GM21390 (cell line): ENCODE measurements at regions not wholly inside any gene's neighbourhood (a gene's known extent, or its start where the extent isn't known, plus 50 kb on each side); places are given as distances from the start of the nearest gene placed in this dataset.
"Not testable (repeated sequence)": the region's sequence is repeated elsewhere in the genome, so short reads cannot be mapped to it uniquely, and the experiment has no call there.

ENCODE experiments used
- ATAC-seq: cut with Tn5 transposase; IDR thresholded peaks from one replicate; pipeline ENCODE4 v1.9.1; 2021; ENCODE audit not compliant: unreplicated experiment

GRCh38 chr16:85518398-85519049, 94.6 kb upstream of the GSE1 start:
- no peak for ATAC-seq

DNA sequence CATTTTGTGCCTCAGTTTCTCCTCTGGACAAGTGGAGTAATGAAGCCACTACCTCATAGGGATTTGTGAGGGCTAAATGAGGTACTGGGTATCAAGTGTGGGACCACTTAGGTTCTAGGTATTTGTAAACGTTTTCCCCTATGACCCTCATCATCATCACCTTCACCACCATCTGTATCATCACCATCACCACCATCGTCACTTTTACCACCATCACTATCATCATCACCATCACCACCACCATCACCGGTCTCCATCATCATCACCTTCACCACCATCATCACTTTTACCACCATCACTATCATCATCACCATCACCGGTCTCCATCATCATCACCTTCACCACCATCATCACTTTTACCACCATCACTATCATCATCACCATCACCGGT, 94.1 kb upstream of the GSE1 start:
- ATAC-seq = not testable (repeated sequence)

GRCh38 chr16:85519540-85520231, 93.4 kb upstream of the GSE1 start:
- ATAC-seq = no peak

GRCh38 chr16:85520853-85521521, 92.1 kb upstream of the GSE1 start:
- no peak for ATAC-seq

DNA sequence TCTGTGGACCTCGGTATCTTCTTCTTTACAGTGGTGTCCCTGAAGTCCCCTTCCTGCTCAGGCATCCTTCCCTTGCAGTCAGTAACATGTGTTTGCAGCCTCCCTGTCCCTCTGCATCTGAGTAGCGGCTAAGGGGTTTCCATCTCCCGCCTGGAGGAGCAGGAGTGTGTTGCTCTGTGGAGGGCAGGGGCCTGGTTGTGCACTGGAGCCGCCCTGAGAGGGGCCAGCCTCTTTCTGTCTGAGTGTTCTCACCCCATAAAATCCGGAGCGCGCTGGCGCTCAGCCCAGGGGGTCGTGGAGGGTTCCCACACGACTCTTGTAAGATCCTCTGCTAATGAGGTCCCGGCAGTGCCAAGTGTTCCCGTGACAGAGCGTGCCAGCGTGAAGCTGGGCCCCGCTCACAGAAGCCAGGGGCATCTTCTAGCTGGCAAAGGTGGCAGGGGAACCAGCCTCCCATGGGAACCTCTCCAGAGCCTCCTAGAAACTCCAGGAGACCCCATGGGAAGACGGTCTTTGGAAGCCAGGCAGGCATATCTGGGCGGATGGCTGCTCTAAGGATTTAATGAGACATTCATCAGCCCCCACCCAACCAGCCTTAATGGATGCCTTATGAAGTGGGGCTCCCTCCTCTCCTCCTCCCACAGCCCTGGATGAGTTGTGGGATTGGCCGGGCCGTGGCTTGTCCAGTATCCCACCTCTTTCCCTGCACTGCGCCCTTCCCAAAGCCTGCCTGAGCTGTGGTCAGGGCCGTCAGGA, 91.4 kb upstream of the GSE1 start:
- ATAC-seq = no peak

GRCh38 chr16:85522308-85522841, 90.7 kb upstream of the GSE1 start:
- no peak for ATAC-seq

DNA sequence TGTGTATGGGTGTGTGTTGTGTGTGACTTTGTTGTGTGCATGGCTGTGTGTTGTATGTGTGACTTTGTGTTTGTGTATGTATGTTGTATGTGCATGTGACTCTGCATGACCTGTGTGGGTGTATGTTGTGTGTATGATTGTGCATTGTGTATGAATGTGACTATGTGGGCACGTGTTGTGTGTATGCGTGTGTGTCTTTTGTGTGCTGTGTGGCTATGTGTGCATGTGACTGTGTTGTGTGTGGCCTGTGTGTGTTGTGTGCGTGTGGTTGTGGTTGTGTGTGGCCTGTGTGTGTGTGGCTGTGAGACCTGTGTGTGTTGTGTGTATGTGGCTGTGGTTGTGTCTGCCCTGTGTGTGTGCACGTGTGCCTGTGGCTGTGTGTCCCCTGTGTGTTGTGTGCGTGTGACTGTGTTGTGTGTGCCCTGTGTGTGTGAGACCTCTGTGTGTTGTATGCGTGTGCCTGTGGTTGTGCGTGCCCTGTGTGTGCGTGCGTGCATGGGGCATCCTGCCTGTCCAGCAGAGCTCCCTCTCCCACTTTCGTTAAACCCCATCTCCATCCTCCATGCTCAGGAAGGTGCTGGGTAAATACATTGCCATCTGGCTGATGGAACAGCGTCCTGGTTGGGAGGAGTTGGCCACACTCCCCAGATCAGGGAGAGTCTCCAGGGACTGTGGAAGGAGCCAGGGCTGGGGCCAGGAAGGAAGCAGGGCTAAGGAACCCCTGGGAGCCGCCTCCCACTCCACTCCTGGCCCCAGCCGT, 90.1 kb upstream of the GSE1 start:
- ATAC-seq = no peak

- no peak for ATAC-seq
Measured at GRCh38 chr16:85523602-85524364, 89.3 kb upstream of the GSE1 start.

- no peak for ATAC-seq
Measured at GRCh38 chr16:85524365-85524629, 88.8 kb upstream of the GSE1 start.

- ATAC-seq = no peak
Measured at GRCh38 chr16:85524630-85525419, 88.3 kb upstream of the GSE1 start.

DNA sequence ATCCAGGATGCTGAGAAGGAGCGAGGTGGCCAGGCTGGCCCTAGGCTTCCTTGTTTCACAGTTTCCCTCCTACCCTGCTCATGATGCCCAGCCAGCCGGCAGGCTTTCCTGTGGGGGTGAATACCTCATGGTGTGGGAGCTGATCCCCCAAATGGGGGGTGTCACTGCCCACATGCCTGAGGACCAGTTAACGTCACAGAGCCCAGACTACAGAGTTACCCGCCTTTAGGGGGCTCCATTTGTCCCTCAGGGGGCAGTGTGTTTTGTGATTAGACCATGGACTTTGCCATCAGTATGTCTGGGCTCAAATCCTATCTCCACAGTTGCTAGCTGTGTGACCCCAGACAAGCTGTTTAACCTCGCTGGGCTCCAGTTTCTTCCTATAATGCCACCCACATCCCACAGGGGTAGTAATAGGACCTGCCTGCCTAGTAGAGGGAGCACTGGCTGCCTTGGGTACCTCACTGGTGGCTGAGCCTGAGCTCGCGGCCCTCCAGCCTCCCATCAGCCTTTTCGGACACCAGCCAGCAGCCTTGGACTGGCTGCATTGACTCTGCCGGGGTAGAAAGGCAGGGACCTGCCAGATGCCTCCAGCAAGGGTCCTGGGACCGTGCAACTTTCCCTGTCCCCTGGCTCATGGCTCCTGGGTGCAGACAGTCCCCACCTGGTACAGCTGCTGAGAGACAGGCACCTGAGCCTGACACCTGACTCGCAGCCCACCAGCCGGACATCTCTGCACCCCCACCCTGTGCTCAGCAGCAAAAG, 87.5 kb upstream of the GSE1 start:
- no peak for ATAC-seq

- no peak for ATAC-seq
Measured at GRCh38 chr16:85526185-85526974, 86.7 kb upstream of the GSE1 start.

- no peak for ATAC-seq
Measured at GRCh38 chr16:85527042-85527766, 85.9 kb upstream of the GSE1 start.

- ATAC-seq = no peak
Measured at GRCh38 chr16:85527767-85528297, 85.3 kb upstream of the GSE1 start.

GRCh38 chr16:85528528-85529387, 84.4 kb upstream of the GSE1 start:
- ATAC-seq = no peak
